Stomach smooth muscle (tissue), 2 donors: ENCODE measurements at regions not wholly inside any gene's neighbourhood (a gene's known extent, or its start where the extent isn't known, plus 50 kb on each side); places are given as distances from the start of the nearest gene placed in this dataset.

ENCODE experiments used
- H3K27ac ChIP-seq: one replicate; pipeline ENCODE4 v1.7.0; 2013; ENCODE audit warnings: mild to moderate bottlenecking, low read length, inconsistent platforms
- H3K27me3 ChIP-seq, 2 donors: one replicate each; pipeline ENCODE4 v1.7.0; 2013; ENCODE audit warnings: low read length in 2 of 2; ENCODE audit not compliant: insufficient read depth in 2 of 2, control insufficient read depth in 1 of 2
- H3K36me3 ChIP-seq, 2 donors: one replicate each; pipeline ENCODE4 v1.7.0; 2013; ENCODE audit warnings: low read length in 2 of 2; ENCODE audit not compliant: control insufficient read depth in 2 of 2, insufficient read depth in 2 of 2
- H3K4me1 ChIP-seq: one replicate; pipeline ENCODE4 v1.7.0; 2013; ENCODE audit warnings: low read length; ENCODE audit not compliant: control insufficient read depth, insufficient read depth
- H3K4me3 ChIP-seq, 2 donors: one replicate each; pipeline ENCODE4 v1.7.0; 2013; ENCODE audit warnings: low read length in 2 of 2
- H3K9ac ChIP-seq, 2 donors: one replicate each; pipeline ENCODE4 v1.7.0; 2013; ENCODE audit warnings: low read length in 2 of 2, mild to moderate bottlenecking in 1 of 2
- H3K9me3 ChIP-seq, 2 donors: one replicate each; pipeline ENCODE4 v1.7.0; 2013; ENCODE audit warnings: low read length in 2 of 2; ENCODE audit not compliant: control insufficient read depth in 2 of 2
- donor health status: healthy.
- donor health status: Pancreatic carcinoma.

- no peaks in the 10 kb centered on the region for H3K4me1 ChIP-seq
- H3K9me3 ChIP-seq, result no peaks in the 10 kb centered on the region
- H3K27me3 ChIP-seq, result no peaks in the 10 kb centered on the region
- no peaks in the 10 kb centered on the region for H3K36me3 ChIP-seq
- H3K27ac ChIP-seq, result no peak overlapping the region
- H3K4me3 ChIP-seq, result no peak overlapping the region
- no peak overlapping the region for H3K9ac ChIP-seq
Observed at GRCh38 chr3:166743481-166744134, 636.5 kb downstream of the ZBBX start.

- H3K4me1 ChIP-seq, result no peaks in the 10 kb centered on the region
- H3K4me3 ChIP-seq, result no peak overlapping the region
- no peak overlapping the region for H3K9ac ChIP-seq
- no peaks in the 10 kb centered on the region for H3K9me3 ChIP-seq
- H3K27ac ChIP-seq, result no peak overlapping the region
- no peaks in the 10 kb centered on the region for H3K36me3 ChIP-seq
- H3K27me3 ChIP-seq, result no peaks in the 10 kb centered on the region
Observed at GRCh38 chr3:166734734-166735133, 645.4 kb downstream of the ZBBX start.

GRCh38 chr3:166731701-166732100, 648.4 kb downstream of the ZBBX start:
- H3K9ac ChIP-seq, result no peak overlapping the region
- no peaks in the 10 kb centered on the region for H3K4me1 ChIP-seq
- H3K27ac ChIP-seq, result no peak overlapping the region
- no peaks in the 10 kb centered on the region for H3K36me3 ChIP-seq
- no peaks in the 10 kb centered on the region for H3K9me3 ChIP-seq
- H3K27me3 ChIP-seq, result no peaks in the 10 kb centered on the region
- no peak overlapping the region for H3K4me3 ChIP-seq

GRCh38 chr3:166721466-166721865, 658.6 kb downstream of the ZBBX start:
- no peaks in the 10 kb centered on the region for H3K27me3 ChIP-seq
- H3K27ac ChIP-seq, result no peak overlapping the region
- no peaks in the 10 kb centered on the region for H3K4me1 ChIP-seq
- H3K9ac ChIP-seq, result no peak overlapping the region
- H3K9me3 ChIP-seq, result no peaks in the 10 kb centered on the region
- no peaks in the 10 kb centered on the region for H3K36me3 ChIP-seq
- no peak overlapping the region for H3K4me3 ChIP-seq

DNA sequence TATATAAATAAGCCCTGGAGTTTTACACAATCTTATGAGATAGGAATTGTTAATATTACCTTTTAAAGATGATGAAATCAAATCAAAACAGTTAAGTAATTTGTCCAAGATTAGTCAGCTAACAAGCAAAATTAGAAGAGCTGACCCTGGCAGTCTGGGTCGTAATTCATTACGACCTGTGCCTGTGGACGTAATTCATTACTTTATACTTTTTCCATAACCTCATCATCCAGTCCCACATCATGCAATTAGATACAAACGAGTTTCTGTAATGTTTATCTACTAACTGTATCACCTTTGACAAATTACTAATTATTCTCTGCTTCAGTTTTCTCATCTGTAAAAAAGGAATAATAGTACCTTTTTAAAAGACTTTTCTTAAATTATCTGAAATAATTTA, 665.9 kb downstream of the ZBBX start:
- Histone ChIP-seq H3K9me3 (no peaks in the 10 kb centered on the region), H3K4me3 (no peak overlapping the region), H3K27ac (no peak overlapping the region), H3K27me3 (no peaks in the 10 kb centered on the region), H3K9ac (no peak overlapping the region), H3K4me1 (no peaks in the 10 kb centered on the region), H3K36me3 (no peaks in the 10 kb centered on the region)

- Histone ChIP-seq H3K36me3 (no peaks in the 10 kb centered on the region), H3K9ac (no peak overlapping the region), H3K4me1 (no peaks in the 10 kb centered on the region), H3K4me3 (no peak overlapping the region), H3K9me3 (no peaks in the 10 kb centered on the region), H3K27me3 (no peaks in the 10 kb centered on the region), H3K27ac (no peak overlapping the region)
Observed at GRCh38 chr3:166713787-166714186, 666.3 kb downstream of the ZBBX start.

DNA sequence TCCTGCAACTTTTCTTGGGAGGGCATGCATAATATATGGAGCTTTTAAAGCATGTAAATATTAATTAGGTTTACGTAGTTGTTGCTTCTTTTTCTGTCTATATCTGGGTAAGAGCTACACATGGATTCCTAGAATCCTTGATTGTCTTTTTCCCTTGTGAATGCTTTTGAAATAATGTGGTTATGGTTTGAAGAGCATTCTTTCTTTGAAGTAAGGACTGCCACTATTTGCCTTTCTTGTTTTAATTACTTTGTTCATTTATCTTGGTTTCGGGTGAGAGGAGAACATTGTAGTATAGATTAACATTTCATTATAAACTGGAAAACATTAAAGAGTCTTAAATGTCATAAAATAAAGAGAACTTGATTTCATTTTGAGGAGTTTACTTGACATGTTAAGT, 674.0 kb downstream of the ZBBX start:
- Histone ChIP-seq H3K4me3 (no peak overlapping the region), H3K27ac (no peak overlapping the region), H3K9me3 (no peaks in the 10 kb centered on the region)

DNA sequence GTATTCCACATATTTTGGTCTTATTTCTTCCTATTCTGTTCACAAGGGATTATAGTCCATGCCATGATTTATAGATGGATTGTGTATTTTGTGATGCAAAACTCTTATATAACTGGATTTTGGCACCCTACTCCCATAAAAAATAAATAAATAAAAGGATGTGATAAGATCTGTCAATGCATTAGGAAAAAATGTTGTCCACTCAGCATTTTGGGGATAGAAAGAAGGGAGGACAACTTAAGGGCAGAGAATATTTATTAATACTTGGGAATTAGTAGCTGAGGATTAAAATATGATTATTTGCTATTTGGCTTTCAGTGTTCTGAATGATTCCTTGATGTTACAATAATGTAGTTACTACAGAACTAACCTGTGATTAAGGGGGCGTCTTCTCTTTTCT, 682.6 kb downstream of the ZBBX start:
- H3K36me3 ChIP-seq, result no peaks in the 10 kb centered on the region
- no peak overlapping the region for H3K4me3 ChIP-seq
- H3K9me3 ChIP-seq, result no peaks in the 10 kb centered on the region
- H3K27me3 ChIP-seq, result no peaks in the 10 kb centered on the region
- H3K4me1 ChIP-seq, result no peaks in the 10 kb centered on the region
- H3K9ac ChIP-seq, result no peak overlapping the region
- H3K27ac ChIP-seq, result no peak overlapping the region

More for the DNA sequence above, 674.0 kb downstream of the ZBBX start:
- no peaks in the 10 kb centered on the region for H3K4me1 ChIP-seq
- no peaks in the 10 kb centered on the region for H3K36me3 ChIP-seq
- H3K27me3 ChIP-seq, result no peaks in the 10 kb centered on the region
- H3K9ac ChIP-seq, result no peak overlapping the region

GRCh38 chr3:166696103-166696502, 684.0 kb downstream of the ZBBX start:
- Histone ChIP-seq H3K27ac (no peak overlapping the region), H3K9me3 (no peaks in the 10 kb centered on the region), H3K9ac (no peak overlapping the region), H3K27me3 (no peaks in the 10 kb centered on the region), H3K36me3 (no peaks in the 10 kb centered on the region), H3K4me1 (no peaks in the 10 kb centered on the region), H3K4me3 (no peak overlapping the region)

- Histone ChIP-seq H3K9me3 (no peaks in the 10 kb centered on the region), H3K27ac (no peak overlapping the region), H3K27me3 (no peaks in the 10 kb centered on the region), H3K4me1 (no peaks in the 10 kb centered on the region), H3K9ac (no peak overlapping the region), H3K4me3 (no peak overlapping the region), H3K36me3 (no peaks in the 10 kb centered on the region)
Observed at GRCh38 chr3:166688665-166689064, 691.4 kb downstream of the ZBBX start.

GRCh38 chr3:166685246-166685645, 694.9 kb downstream of the ZBBX start:
- Histone ChIP-seq H3K4me1 (no peaks in the 10 kb centered on the region), H3K4me3 (no peak overlapping the region), H3K9ac (no peak overlapping the region), H3K27ac (no peak overlapping the region), H3K9me3 (no peaks in the 10 kb centered on the region), H3K36me3 (no peaks in the 10 kb centered on the region), H3K27me3 (no peaks in the 10 kb centered on the region)
